GM21528 (cell line): ENCODE measurements at regions not wholly inside any gene's neighbourhood (a gene's known extent, or its start where the extent isn't known, plus 50 kb on each side); places are given as distances from the start of the nearest gene placed in this dataset.

ENCODE experiments used
- ATAC-seq: cut with Tn5 transposase; IDR thresholded peaks from one replicate; pipeline ENCODE4 v1.9.1; 2021; ENCODE audit warnings: mild to moderate bottlenecking, moderate library complexity; ENCODE audit not compliant: unreplicated experiment, low FRiP score

- ATAC-seq: no peak
Observed at GRCh38 chr9:26597542-26598149, 295.0 kb downstream of the CAAP1 start.

GRCh38 chr9:26579056-26579455, 313.5 kb downstream of the CAAP1 start:
- ATAC-seq: no peak

GRCh38 chr9:26574898-26575440, 317.6 kb downstream of the CAAP1 start:
- no peak for ATAC-seq

GRCh38 chr9:26574256-26574655, 318.3 kb downstream of the CAAP1 start:
- no peak for ATAC-seq

- ATAC-seq: no peak
Observed at GRCh38 chr9:26567976-26568375, 324.6 kb downstream of the CAAP1 start.

GRCh38 chr9:26566141-26566540, 326.5 kb downstream of the CAAP1 start:
- no peak for ATAC-seq

GRCh38 chr9:26565118-26565517, 327.5 kb downstream of the CAAP1 start:
- no peak for ATAC-seq

- no peak for ATAC-seq
Observed at GRCh38 chr9:26562338-26562737, 330.3 kb downstream of the CAAP1 start.

GRCh38 chr9:26561928-26562327, 330.7 kb downstream of the CAAP1 start:
- no peak for ATAC-seq

GRCh38 chr9:26559506-26559905, 333.1 kb downstream of the CAAP1 start:
- no peak for ATAC-seq

- no peak for ATAC-seq
Observed at GRCh38 chr9:26551971-26552370, 340.6 kb downstream of the CAAP1 start.

GRCh38 chr9:26551451-26551850, 341.2 kb downstream of the CAAP1 start:
- ATAC-seq: no peak

- ATAC-seq: no peak
Observed at GRCh38 chr9:26548781-26549290, 343.8 kb downstream of the CAAP1 start.

- no peak for ATAC-seq
Observed at GRCh38 chr9:26539867-26540493, 352.6 kb downstream of the CAAP1 start.

GRCh38 chr9:26537211-26537610, 355.4 kb downstream of the CAAP1 start:
- no peak for ATAC-seq

- ATAC-seq: no peak
Observed at GRCh38 chr9:26535151-26535550, 357.5 kb downstream of the CAAP1 start.

GRCh38 chr9:26530841-26531240, 361.8 kb downstream of the CAAP1 start:
- no peak for ATAC-seq

- no peak for ATAC-seq
Observed at GRCh38 chr9:26527931-26528330, 364.7 kb downstream of the CAAP1 start.

GRCh38 chr9:26524267-26524666, 368.3 kb downstream of the CAAP1 start:
- no peak for ATAC-seq

GRCh38 chr9:26523577-26523976, 369.0 kb downstream of the CAAP1 start:
- ATAC-seq: no peak

- no peak for ATAC-seq
Observed at GRCh38 chr9:26520141-26520540, 372.5 kb downstream of the CAAP1 start.

GRCh38 chr9:26516773-26517343, 375.7 kb downstream of the CAAP1 start:
- no peak for ATAC-seq
